Body of pancreas (tissue), 4 donors: ENCODE measurements at regions not wholly inside any gene's neighbourhood (a gene's known extent, or its start where the extent isn't known, plus 50 kb on each side); places are given as distances from the start of the nearest gene placed in this dataset.

ENCODE experiments used
- POLR2A ChIP-seq, 3 donors: fragments of 450-650 bp; IDR thresholded peaks; one replicate each; pipeline ENCODE4 v1.6.1; 2016; ENCODE audit warnings: antibody characterized with exemption in 3 of 3, mild to moderate bottlenecking in 2 of 3
- TF ChIP-seq, protein P1 (sequence below), 7 experiments: fragments of 450-650 bp in 4 of 7; fragments of 200-600 bp in 3 of 7; sonication (generic) in 3 of 7; IDR thresholded peaks; one replicate each; pipeline ENCODE4 v1.5.1; 2016 to 2019; ENCODE audit warnings: antibody characterized with exemption in 7 of 7

GRCh38 chr7:17031906-17032551, 150.2 kb upstream of the AGR3 start:
- no peak for TF ChIP-seq POLR2A (IDR thresholded peaks at IDR 0.05)
- TF ChIP-seq, protein P1, sequence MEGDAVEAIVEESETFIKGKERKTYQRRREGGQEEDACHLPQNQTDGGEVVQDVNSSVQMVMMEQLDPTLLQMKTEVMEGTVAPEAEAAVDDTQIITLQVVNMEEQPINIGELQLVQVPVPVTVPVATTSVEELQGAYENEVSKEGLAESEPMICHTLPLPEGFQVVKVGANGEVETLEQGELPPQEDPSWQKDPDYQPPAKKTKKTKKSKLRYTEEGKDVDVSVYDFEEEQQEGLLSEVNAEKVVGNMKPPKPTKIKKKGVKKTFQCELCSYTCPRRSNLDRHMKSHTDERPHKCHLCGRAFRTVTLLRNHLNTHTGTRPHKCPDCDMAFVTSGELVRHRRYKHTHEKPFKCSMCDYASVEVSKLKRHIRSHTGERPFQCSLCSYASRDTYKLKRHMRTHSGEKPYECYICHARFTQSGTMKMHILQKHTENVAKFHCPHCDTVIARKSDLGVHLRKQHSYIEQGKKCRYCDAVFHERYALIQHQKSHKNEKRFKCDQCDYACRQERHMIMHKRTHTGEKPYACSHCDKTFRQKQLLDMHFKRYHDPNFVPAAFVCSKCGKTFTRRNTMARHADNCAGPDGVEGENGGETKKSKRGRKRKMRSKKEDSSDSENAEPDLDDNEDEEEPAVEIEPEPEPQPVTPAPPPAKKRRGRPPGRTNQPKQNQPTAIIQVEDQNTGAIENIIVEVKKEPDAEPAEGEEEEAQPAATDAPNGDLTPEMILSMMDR (IDR thresholded peaks at IDR 0.05) = no peak
